Stimulated activated CD4-positive, alpha-beta T cell treated with anti-CD3 and anti-CD28 coated beads, Interleukin-2, amount 100 ng/mL, for 48 hours (primary cell): ENCODE measurements at regions not wholly inside any gene's neighbourhood (a gene's known extent, or its start where the extent isn't known, plus 50 kb on each side); places are given as distances from the start of the nearest gene placed in this dataset.
"Not testable (repeated sequence)": the region's sequence is repeated elsewhere in the genome, so short reads cannot be mapped to it uniquely, and the experiment has no call there.

Experiments used
- DNase-seq, 2 donors: peaks; one replicate each; pipeline ENCODE4 v3.0.0-alpha.2; 2020

- no peak for DNase-seq
These were observed 242.8 kb upstream of the RBMS1 start for GRCh38 chr2:160736148-160737028.

GRCh38 chr2:160737247-160737646, 243.6 kb upstream of the RBMS1 start:
- DNase-seq, result no peak

- DNase-seq, result no peak
These were observed 247.7 kb upstream of the RBMS1 start for GRCh38 chr2:160741271-160741670.

- DNase-seq, result no peak
These were observed 248.2 kb upstream of the RBMS1 start for GRCh38 chr2:160741815-160742214.

- DNase-seq, result no peak
These were observed 249.1 kb upstream of the RBMS1 start for GRCh38 chr2:160742667-160743066.

- DNase-seq, result no peak
These were observed 254.0 kb upstream of the RBMS1 start for GRCh38 chr2:160747501-160748170.

- no peak for DNase-seq
These were observed 257.4 kb upstream of the RBMS1 start for GRCh38 chr2:160751021-160751420.

- no peak for DNase-seq
These were observed 259.1 kb upstream of the RBMS1 start for GRCh38 chr2:160752475-160753330.

GRCh38 chr2:160753331-160753654, 259.7 kb upstream of the RBMS1 start:
- no peak for DNase-seq

- no peak for DNase-seq
These were observed 260.4 kb upstream of the RBMS1 start for GRCh38 chr2:160753960-160754359.

GRCh38 chr2:160756481-160756880, 262.9 kb upstream of the RBMS1 start:
- no peak for DNase-seq

- not testable (repeated sequence) for DNase-seq
These were observed 269.0 kb upstream of the RBMS1 start for GRCh38 chr2:160762493-160763128.

GRCh38 chr2:160783474-160783873, 289.9 kb upstream of the RBMS1 start:
- DNase-seq, result no peak

GRCh38 chr2:160784034-160784433, 290.4 kb upstream of the RBMS1 start:
- no peak for DNase-seq

GRCh38 chr2:160790738-160791137, 297.1 kb upstream of the RBMS1 start:
- DNase-seq, result no peak

- no peak for DNase-seq
These were observed 298.3 kb upstream of the RBMS1 start for GRCh38 chr2:160791884-160792283.

GRCh38 chr2:160792837-160793236, 299.2 kb upstream of the RBMS1 start:
- no peak for DNase-seq

- DNase-seq, result no peak
These were observed 301.3 kb upstream of the RBMS1 start for GRCh38 chr2:160794926-160795325.

GRCh38 chr2:160803881-160804280, 310.3 kb upstream of the RBMS1 start:
- no peak for DNase-seq

GRCh38 chr2:160810406-160810805, 316.8 kb upstream of the RBMS1 start:
- DNase-seq, result no peak

GRCh38 chr2:160812830-160813505, 319.4 kb upstream of the RBMS1 start:
- DNase-seq, result no peak

GRCh38 chr2:160813506-160813858, 319.9 kb upstream of the RBMS1 start:
- DNase-seq, result no peak
